ENCODE measurements at regions not wholly inside any gene's neighbourhood (a gene's known extent, or its start where the extent isn't known, plus 50 kb on each side); places are given as distances from the start of the nearest gene placed in this dataset.

GRCh38 chr5:160950311-160950710, 98.3 kb upstream of the ATP10B start:
- TF ChIP-seq ZNF274 (IDR thresholded peaks at IDR 0.05; ENCODE audit: low read depth, low read length) (no peak), YY1 (IDR thresholded peaks at IDR 0.05; ENCODE audit: insufficient read depth, insufficient read length) (no peak), SUZ12 (IDR thresholded peaks at IDR 0.05; ENCODE audit: extremely low read depth, insufficient read depth, insufficient read length) (no peak)

Data from NT2/D1 (cell line).